Aorta (tissue), 5 donors: ENCODE measurements at regions not wholly inside any gene's neighbourhood (a gene's known extent, or its start where the extent isn't known, plus 50 kb on each side); places are given as distances from the start of the nearest gene placed in this dataset.

Experiments used
- ATAC-seq: fragments of 200-7000 bp; cut with Tn5 transposase; one replicate; pipeline ENCODE4 v1.9.1; 2022; ENCODE audit warnings: moderate library complexity; ENCODE audit not compliant: low FRiP score
- DNase-seq, 2 donors: peaks; one replicate each; pipeline ENCODE4 v3.0.0-alpha.2; 2020
- H3K27ac ChIP-seq, 2 donors: one replicate each; pipeline ENCODE4 v1.5.1; 2013; ENCODE audit warnings: low read length in 2 of 2, mild to moderate bottlenecking in 2 of 2, moderate library complexity in 2 of 2, control low read depth in 1 of 2, inconsistent platforms in 1 of 2, low read depth in 1 of 2
- H3K27me3 ChIP-seq, 2 donors: one replicate each; pipeline ENCODE4 v1.6.1; 2013; ENCODE audit warnings: control low read depth in 1 of 2, low read length in 1 of 2, mild to moderate bottlenecking in 1 of 2, moderate library complexity in 1 of 2; ENCODE audit not compliant: insufficient read depth in 2 of 2, control insufficient read depth in 1 of 2
- H3K36me3 ChIP-seq, 2 donors: one replicate each; pipeline ENCODE4 v1.6.1; 2013; ENCODE audit warnings: control low read depth in 1 of 2, low read length in 1 of 2, mild to moderate bottlenecking in 1 of 2; ENCODE audit not compliant: insufficient read depth in 2 of 2, control insufficient read depth in 1 of 2
- H3K4me1 ChIP-seq, 2 donors: one replicate each; pipeline ENCODE4 v1.6.1; 2013; ENCODE audit warnings: low read length in 2 of 2, control low read depth in 1 of 2, mild to moderate bottlenecking in 1 of 2, moderate library complexity in 1 of 2; ENCODE audit not compliant: insufficient read depth in 2 of 2, control insufficient read depth in 1 of 2
- H3K4me3 ChIP-seq, 2 donors: one replicate each; pipeline ENCODE4 v1.5.1; 2013; ENCODE audit warnings: low read length in 2 of 2, control low read depth in 1 of 2, mild to moderate bottlenecking in 1 of 2
- H3K9me3 ChIP-seq: one replicate; pipeline ENCODE4 v1.6.1; 2013; ENCODE audit warnings: mild to moderate bottlenecking, low read length; ENCODE audit not compliant: control insufficient read depth
- WGBS, 2 donors: extraction: QIAGEN DNeasy Blood & Tissue Kit; methylation state at CpG; one replicate each; pipeline ENCODE4 v1.1.7; 2013; 5-methylcytosine and 5-hydroxymethylcytosine counted together
- intact Hi-C, 2 donors: fragments of 100-400 bp; cut with DNase I; formaldehyde crosslinking; loops; one replicate each; pipeline versions ENCODE4 v1.14.2 to v1.15.0; 2022
- donor health status: healthy with polysubstance abuse.
- donor health status: Bipolar disorder and iron deficiency.
- donor health status: DM: no; HTN: no; CAD: no.
- donor health status: DM: no; HTN: no; CAD: no.
- donor health status: DM: yes; HTN: yes; CAD: no.

DNA sequence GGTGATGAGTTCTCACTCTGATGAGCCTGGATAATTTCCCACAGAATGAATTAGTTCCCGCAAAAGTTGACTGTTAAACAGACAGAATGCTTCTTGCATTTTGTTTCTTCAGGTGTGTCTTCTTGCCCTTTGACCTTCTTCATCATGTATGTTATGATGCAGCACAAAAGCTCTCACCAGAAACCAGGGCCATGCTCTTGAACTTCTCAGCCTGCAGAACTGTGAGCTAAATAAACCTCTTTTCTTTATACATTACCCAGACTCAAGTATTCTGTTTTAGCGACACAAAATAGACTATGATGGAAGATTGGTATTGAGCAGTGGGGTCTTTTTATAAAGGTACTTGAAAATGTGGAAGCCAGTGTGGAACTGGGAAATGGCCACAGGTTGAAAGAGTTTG lies 95.2 kb upstream of the TNS3 start:
- H3K9me3 ChIP-seq = no peaks in the 10 kb centered on the region
- intact Hi-C loops = no loop called here
- WGBS, 2 donors = 96 to 97% methylated on average over 2 of the region's 2 CpGs
- no peak for DNase-seq
- H3K4me1 ChIP-seq = no peaks in the 10 kb centered on the region
- no peak overlapping the region for H3K27ac ChIP-seq
- no peaks in the 10 kb centered on the region for H3K36me3 ChIP-seq
- ATAC-seq = no peak
- no peaks in the 10 kb centered on the region for H3K27me3 ChIP-seq
- no peak overlapping the region for H3K4me3 ChIP-seq

DNA sequence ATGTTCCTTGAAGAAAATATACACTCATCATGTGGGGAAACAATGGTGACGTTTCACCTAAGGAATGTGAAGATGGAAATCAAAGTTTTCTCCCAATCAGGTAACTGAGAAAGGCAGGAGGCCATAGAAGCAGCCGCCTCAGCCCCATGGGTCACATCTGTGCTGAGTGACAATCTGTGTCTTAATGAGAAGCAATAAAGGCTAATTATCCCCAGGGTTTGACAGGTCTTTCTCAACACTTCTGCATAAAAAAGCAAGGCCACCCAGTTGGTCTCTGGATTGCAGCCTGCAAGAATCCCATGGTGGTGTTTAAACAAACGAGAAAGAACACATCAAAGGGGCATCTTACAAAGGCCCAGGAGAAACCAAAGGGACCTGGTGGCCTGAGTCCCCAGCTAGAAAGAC lies 91.1 kb upstream of the TNS3 start:
- WGBS, 2 donors = 92% methylated on average over 3 of the region's 3 CpGs

DNA sequence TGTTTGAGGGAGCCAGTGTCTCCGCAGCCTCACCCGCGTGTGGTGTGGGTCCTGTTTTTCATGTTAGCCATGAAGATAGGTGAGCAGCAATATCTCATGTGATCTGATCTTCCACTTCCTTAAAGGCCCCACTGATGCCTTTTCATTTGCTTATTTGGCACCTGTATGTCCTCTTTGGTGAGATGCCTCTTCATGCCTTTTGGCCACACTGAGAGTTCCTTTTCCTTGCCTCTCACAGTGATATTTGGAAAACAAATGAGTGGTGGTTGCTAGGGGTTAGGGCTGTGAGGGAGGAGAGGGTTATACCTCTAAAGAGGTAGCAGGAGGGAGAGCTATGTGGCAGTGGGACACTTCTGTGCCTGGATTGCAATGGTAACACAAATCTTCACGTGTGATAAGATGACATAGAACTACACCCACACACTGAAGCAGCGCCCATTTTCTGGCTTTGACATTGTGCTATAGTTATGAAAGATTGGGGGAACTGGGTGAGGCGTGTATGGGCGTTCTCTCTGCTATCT lies 90.4 kb upstream of the TNS3 start:
- Histone ChIP-seq H3K9me3 (no peaks in the 10 kb centered on the region), H3K27ac (no peak overlapping the region), H3K4me3 (no peak overlapping the region), H3K27me3 (no peaks in the 10 kb centered on the region), H3K4me1 (peaks cover 0 to 4% of the 10 kb centered on the region in 2 donors), H3K36me3 (no peaks in the 10 kb centered on the region)
- DNase-seq = no peak
- 64 to 88% methylated on average over 7 of the region's 7 CpGs for WGBS, 2 donors
- ATAC-seq = no peak
- intact Hi-C loops = no loop called here

More for the DNA sequence above, 91.1 kb upstream of the TNS3 start:
- Histone ChIP-seq H3K27ac (no peak overlapping the region), H3K36me3 (no peaks in the 10 kb centered on the region), H3K4me3 (no peak overlapping the region), H3K27me3 (no peaks in the 10 kb centered on the region), H3K9me3 (no peaks in the 10 kb centered on the region), H3K4me1 (peaks cover 0 to 4% of the 10 kb centered on the region in 2 donors)
- intact Hi-C loops = no loop called here
- ATAC-seq (no peak), DNase-seq (no peak)

GRCh38 chr7:47671358-47671757 lies 89.4 kb upstream of the TNS3 start:
- Histone ChIP-seq H3K4me1 (peaks cover 0 to 4% of the 10 kb centered on the region in 2 donors), H3K4me3 (no peak overlapping the region), H3K27me3 (no peaks in the 10 kb centered on the region), H3K36me3 (no peaks in the 10 kb centered on the region), H3K27ac (no peak overlapping the region), H3K9me3 (no peaks in the 10 kb centered on the region)
- no peak for ATAC-seq
- DNase-seq = peak in 1 of 2 donors; percentile 59
- intact Hi-C loops = no loop called here
- WGBS, 2 donors = 89 to 93% methylated on average over 13 of the region's 13 CpGs

DNA sequence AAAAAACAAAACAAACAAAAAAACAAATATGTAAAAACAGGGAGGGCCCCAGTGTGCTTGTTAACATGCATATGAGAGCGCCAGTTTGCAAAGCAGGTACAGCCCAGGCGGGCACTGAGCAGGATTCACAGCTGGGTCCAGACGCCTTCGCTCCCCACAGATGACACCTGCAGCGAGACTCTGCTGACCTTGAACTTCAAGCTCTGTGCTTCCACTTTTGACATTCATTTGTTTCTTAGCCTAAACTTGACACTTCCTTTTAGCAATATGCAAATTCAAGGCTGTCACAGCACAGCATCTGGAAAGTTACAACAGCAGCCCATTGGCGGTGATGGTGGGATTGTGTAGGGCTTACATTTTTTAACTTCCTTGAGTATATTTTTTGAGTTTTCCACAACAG lies 88.8 kb upstream of the TNS3 start:
- no peak overlapping the region for H3K27ac ChIP-seq
- WGBS, 2 donors = 82 to 97% methylated on average over 6 of the region's 6 CpGs
- intact Hi-C loops = no loop called here
- DNase-seq (no peak), ATAC-seq (no peak)
- no peaks in the 10 kb centered on the region for H3K27me3 ChIP-seq
- no peak overlapping the region for H3K4me3 ChIP-seq
- no peaks in the 10 kb centered on the region for H3K9me3 ChIP-seq
- no peaks in the 10 kb centered on the region for H3K36me3 ChIP-seq
- peaks cover 0 to 6% of the 10 kb centered on the region in 2 donors for H3K4me1 ChIP-seq

GRCh38 chr7:47669901-47670384 lies 88.0 kb upstream of the TNS3 start:
- intact Hi-C loops = no loop called here
- Histone ChIP-seq H3K27ac (peak overlapping the region in 1 of 2 donors; percentile 64), H3K9me3 (no peaks in the 10 kb centered on the region), H3K4me1 (peaks cover 0 to 6% of the 10 kb centered on the region in 2 donors), H3K4me3 (no peak overlapping the region), H3K36me3 (no peaks in the 10 kb centered on the region), H3K27me3 (no peaks in the 10 kb centered on the region)
- WGBS, 2 donors = 32 to 44% methylated on average over 8 of the region's 8 CpGs
- peak; percentile 8 for ATAC-seq
- no peak for DNase-seq

GRCh38 chr7:47669178-47669891 lies 87.4 kb upstream of the TNS3 start:
- Histone ChIP-seq H3K4me1 (peaks cover 0 to 6% of the 10 kb centered on the region in 2 donors), H3K27me3 (no peaks in the 10 kb centered on the region), H3K4me3 (no peak overlapping the region), H3K9me3 (no peaks in the 10 kb centered on the region), H3K27ac (peak overlapping the region in 1 of 2 donors; percentile 64), H3K36me3 (no peaks in the 10 kb centered on the region)
- WGBS, 2 donors = 40% methylated on average over 10 of the region's 10 CpGs
- ATAC-seq (peak; percentile 92), DNase-seq (peak; percentile 93 to 95)
- intact Hi-C loops = no loop called here

GRCh38 chr7:47666164-47666862 lies 84.4 kb upstream of the TNS3 start:
- ATAC-seq = no peak
- WGBS, 2 donors = 35 to 37% methylated on average over 10 of the region's 10 CpGs
- Histone ChIP-seq H3K4me3 (no peak overlapping the region), H3K27ac (peak overlapping the region in 1 of 2 donors; percentile 98), H3K9me3 (no peaks in the 10 kb centered on the region), H3K36me3 (no peaks in the 10 kb centered on the region), H3K4me1 (peaks cover 0 to 6% of the 10 kb centered on the region in 2 donors), H3K27me3 (no peaks in the 10 kb centered on the region)
- intact Hi-C loops = no loop called here
- no peak for DNase-seq
